GM10248 (cell line): ENCODE measurements at regions not wholly inside any gene's neighbourhood (a gene's known extent, or its start where the extent isn't known, plus 50 kb on each side); places are given as distances from the start of the nearest gene placed in this dataset.
A peak's percentile ranks its signal among the peaks of the same experiment; 100 is the strongest.
"Not testable (repeated sequence)": the region's sequence is repeated elsewhere in the genome, so short reads cannot be mapped to it uniquely, and the experiment has no call there.

Experiments used
- CTCF ChIA-PET: fragments of 300-600 bp; sonication (Branson Sonifier 250); formaldehyde crosslinking; extraction: SDS; loops from one replicate; lab custom pipeline; 2021; ENCODE audit warnings: antibody characterized with exemption; lab: Yijun Ruan, JAX
- POLR2A ChIA-PET: fragments of 350-650 bp; sonication (Branson Sonifier 250); formaldehyde crosslinking; extraction: SDS; loops from one replicate; lab custom pipeline; 2020; ENCODE audit warnings: antibody characterized with exemption; lab: Yijun Ruan, JAX
- DNase-seq: peaks from one replicate; pipeline ENCODE4 v3.0.0; 2012; ENCODE audit errors: extremely low spot score
- TF ChIP-seq, protein P1 (sequence below): IDR thresholded peaks from 2 replicates; pipeline ENCODE4 v1.5.1; 2012; ENCODE audit warnings: mild to moderate bottlenecking, low read depth; ENCODE audit errors: extremely low read depth, missing control alignments, control extremely low read depth

DNA sequence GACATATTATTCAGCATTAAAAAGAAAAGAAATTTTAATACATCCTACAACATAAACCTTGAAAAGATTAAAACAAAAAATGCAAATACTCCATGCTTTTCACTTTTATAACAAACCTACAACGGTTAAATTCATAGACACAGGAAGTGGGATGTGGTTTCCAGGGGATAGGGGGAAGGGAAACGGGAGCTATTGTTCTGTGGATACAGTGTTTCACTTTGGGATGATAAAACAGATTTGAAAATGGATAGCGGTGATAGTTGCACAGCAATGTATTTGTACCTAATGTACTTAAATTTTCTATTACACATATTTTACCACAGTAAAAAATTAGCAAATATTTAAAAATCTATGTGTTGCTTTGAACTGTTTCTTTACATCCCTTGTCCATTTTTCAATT, 368.0 kb downstream of the CDY2B start:
- DNase-seq, CTCF ChIA-PET, POLR2A ChIA-PET: not testable (repeated sequence)

DNA sequence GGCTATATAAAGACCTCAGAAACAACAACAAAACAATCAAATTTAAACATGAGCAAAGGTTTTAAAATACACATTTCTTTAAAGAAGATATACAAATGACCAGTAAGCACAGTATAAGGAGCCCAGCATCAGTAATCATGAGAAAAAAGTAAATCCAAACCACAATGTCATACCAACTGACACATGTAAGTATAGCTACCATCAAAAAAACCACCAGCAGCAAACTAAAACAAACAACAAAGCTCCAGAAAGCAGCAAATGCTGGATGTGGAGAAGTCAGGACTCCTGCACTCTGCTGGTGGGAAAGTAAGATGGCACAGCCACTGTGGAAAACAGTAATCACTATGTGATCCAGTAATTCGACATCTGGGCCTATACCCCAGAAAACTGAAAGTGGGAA, 368.5 kb downstream of the CDY2B start:
- POLR2A ChIA-PET, CTCF ChIA-PET, DNase-seq: not testable (repeated sequence)

DNA sequence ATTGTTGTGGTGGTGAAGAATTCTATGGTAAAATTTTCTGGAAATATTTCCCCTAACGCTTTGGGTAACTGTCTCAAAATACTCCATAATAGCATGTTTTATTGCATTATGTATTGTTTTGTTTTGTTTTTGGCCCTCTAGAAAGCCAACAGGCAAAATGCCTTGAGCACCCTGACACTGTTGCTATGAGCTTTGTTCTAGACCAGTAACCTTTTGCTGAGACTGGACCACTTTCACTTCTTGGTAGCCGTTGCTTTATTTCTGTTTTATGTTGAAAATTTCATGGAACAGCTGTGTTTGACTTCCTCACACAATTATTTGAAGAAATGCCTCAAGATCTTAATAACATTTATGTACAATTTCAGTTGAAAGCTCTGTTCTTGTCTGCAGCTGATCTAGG, 374.2 kb downstream of the CDY2B start:
- CTCF ChIA-PET, POLR2A ChIA-PET, DNase-seq: not testable (repeated sequence)

DNA sequence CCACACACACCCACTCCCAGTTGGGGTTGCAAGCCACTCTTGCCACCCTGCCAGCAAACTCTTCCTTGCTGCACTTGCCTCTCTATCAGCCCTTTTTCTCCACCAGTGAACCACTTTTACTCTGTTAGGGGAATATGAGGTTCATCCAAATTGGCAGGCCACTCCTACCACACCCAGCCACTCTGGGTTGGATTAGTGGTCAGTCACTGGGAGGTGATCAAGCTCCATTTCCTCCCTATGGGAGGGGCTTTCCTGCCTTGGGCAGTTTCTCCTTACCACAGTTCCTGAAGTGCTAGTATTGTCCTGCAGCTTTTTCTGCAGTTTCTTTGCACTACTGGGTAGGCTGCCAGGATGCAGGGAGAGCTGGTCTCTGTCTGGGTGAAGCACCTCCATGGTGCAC, 395.3 kb downstream of the CDY2B start:
- CTCF ChIA-PET, POLR2A ChIA-PET, DNase-seq: not testable (repeated sequence)

DNA sequence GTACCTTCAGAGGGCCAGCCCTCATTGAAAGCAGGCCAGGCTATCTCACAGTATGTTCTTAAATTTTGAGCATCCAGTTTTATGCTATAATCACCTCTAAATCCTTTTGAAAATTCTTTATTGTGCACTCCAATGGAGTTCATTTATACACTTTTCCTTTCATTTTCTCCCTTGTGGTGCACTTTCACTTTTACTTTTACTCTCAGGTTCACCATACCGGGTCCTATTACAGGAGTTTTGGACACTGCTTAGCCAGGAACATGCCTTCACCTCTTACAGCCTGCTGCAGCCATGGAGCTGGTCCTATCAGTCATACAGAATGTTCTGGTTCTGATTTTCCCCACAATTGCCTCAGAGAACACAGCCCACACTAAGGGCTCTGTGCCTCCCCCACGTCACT, 395.9 kb downstream of the CDY2B start:
- DNase-seq, POLR2A ChIA-PET, CTCF ChIA-PET: not testable (repeated sequence)

DNA sequence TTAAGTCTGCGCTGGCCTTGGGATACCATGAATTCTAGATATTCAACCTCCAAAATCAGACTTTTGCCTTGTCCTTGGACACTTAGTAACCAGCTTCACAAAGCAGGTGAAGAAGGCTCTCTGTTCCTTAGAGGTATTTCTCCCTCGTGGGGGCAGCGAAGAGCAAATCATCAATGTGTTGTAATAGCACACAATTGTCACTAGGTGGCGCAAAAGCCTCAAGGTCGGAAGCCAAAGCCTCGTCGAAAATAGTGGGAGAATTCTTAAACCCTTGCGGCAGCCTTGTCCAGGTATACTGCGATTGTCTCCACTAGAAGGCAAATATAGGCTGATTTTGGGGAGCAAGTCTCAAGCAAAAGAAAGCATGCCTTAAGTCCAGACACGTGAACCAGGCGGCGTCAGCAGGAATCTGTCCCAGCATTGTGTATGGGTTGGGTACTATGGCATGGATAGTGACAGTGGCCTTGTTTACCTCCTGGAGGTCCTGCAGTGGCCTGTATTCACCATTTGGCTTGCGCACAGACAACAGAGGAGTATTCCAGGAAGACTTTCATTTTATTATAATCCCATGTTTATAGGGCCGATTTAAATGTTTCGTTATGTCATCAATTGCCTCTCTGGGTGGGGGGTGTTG, 398.5 kb downstream of the CDY2B start:
- CTCF ChIA-PET, DNase-seq, POLR2A ChIA-PET: not testable (repeated sequence)

DNA sequence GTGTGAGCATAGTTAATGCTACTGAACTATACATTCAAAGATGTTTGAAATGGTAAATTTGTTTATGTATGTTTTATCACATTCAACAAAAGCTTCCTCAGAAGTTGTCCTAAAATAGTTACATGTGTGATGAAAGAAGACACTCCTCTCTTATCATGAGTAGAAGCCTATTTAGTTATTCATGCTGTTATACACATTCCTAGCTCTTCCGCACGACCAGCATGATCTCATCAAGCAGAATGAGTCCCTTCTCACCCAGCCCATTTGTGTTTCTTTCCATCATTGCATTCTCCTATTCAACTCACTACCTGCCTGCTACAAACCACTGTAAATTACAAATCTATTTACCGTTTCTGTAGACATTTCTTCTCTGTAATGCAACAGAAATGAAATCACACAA, 408.0 kb downstream of the CDY2B start:
- CTCF ChIA-PET, POLR2A ChIA-PET, DNase-seq: not testable (repeated sequence)

DNA sequence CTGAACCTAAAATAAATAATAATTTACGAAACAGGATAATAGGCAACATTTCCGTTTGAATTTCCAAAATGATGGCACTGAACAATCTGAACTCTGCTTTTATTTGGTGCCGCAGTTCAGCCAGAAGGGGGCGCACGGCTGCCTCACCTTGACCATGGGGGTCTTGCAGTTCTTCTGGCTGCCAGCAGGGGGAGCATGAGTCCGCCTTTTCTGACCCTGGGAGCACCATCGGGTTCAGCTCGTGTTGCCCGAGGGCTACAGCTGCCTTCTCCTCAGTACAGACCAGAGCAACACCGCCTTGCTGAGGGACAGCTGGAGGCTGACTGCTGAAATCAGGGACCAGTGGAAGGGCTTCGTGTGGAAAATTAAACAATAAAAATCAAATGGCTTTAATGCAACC, 420.3 kb downstream of the CDY2B start:
- CTCF ChIA-PET, POLR2A ChIA-PET, DNase-seq: not testable (repeated sequence)

DNA sequence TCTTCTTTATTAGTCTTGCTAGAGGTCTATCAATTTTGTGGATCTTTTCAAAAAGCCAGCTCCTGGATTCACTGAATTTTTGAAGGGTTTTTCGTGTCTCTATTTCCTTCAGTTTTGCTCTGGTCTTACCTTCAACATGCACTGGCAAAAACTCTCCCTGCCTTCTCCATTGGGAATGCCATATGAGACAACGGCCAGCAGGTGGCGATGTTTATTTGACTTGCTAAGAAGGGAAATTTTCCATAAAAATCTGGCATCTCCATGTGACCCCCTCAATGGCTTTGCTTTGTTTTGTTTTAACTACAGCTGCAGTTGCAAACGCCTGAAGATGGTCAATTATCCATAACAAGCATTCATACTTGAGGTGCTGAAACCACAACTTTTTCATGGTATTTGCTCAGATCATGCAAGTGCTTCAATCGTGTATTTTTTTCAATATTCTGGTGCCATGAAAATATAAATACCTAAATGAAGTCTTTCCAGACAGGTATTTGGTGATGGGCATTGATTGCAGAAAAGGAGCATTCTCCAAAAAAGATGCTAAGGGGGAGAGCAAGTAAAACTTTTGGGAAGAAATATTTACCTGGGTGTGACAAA, 449.4 kb downstream of the CDY2B start:
- DNase-seq: peak; percentile 1
- TF ChIP-seq, protein P1, sequence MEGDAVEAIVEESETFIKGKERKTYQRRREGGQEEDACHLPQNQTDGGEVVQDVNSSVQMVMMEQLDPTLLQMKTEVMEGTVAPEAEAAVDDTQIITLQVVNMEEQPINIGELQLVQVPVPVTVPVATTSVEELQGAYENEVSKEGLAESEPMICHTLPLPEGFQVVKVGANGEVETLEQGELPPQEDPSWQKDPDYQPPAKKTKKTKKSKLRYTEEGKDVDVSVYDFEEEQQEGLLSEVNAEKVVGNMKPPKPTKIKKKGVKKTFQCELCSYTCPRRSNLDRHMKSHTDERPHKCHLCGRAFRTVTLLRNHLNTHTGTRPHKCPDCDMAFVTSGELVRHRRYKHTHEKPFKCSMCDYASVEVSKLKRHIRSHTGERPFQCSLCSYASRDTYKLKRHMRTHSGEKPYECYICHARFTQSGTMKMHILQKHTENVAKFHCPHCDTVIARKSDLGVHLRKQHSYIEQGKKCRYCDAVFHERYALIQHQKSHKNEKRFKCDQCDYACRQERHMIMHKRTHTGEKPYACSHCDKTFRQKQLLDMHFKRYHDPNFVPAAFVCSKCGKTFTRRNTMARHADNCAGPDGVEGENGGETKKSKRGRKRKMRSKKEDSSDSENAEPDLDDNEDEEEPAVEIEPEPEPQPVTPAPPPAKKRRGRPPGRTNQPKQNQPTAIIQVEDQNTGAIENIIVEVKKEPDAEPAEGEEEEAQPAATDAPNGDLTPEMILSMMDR: peak; percentile 33
- ChIA-PET CTCF (no interaction called here), POLR2A (no interaction called here)

DNA sequence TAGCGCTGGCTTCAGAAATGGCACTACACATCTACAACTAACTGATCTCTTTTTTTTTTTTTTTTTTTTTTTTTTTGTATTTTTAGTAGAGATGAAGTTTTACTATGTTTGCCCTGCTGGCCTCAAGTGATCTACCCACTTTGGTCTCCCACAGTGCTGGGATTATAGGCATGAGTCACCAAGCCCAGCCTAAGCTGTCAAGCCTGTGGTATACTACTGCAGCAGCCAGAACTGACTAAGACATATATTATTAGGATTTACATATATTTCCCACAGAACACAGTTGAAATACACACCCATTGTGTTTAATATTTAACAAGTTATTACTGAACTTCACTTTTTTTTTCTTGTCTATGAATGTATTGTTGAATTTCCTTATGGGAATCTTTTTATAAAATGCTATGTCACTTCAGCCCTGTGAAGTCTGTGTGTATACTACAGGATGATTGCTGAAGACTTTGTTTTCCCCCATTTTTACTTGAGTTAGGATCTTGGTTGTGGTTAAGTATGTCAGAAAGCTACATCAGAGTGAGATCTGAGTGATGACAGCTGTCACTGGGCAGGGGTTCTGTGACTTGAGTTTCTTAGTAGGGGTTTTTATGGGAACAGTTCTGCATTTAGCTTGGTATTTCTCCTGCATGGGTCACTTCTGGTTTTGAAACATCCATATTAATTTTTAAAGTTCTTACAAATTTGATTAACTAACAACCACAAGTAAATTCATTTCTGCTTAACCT, 481.5 kb downstream of the CDY2B start:
- ChIA-PET CTCF (no interaction called here), POLR2A (no interaction called here)
- TF ChIP-seq, protein P1: no peak

DNA sequence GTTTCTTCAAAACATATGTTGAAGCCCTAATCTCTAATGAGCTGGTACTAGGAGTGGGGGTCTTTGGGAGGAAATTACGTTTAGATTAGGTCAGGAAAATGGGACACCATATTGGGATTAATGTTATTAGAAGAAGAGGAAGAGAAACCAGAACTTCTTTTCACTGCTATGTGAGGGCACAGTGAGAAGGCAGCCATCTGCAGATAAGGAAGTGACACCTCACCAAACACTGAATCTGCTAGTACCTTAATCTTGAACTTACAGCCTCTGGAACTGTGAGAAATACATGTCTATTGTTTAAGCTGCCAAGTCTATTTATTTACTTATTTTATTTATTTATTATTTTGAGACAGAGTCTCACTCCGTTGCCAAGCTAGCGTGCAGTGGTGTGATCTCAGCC, 482.4 kb downstream of the CDY2B start:
- ChIA-PET CTCF (no interaction called here), POLR2A (no interaction called here)
- TF ChIP-seq, protein P1: no peak
- DNase-seq: no peak

More for the DNA sequence above, 481.5 kb downstream of the CDY2B start:
- no peak for DNase-seq
